Naive B cell (primary cell): ENCODE measurements at regions not wholly inside any gene's neighbourhood (a gene's known extent, or its start where the extent isn't known, plus 50 kb on each side); places are given as distances from the start of the nearest gene placed in this dataset.
A peak's percentile ranks its signal among the peaks of the same experiment; 100 is the strongest.

Source experiments
- ATAC-seq, 2 donors: fragments of 150-1000 bp; cut with Tn5 transposase; 2 replicates each; pipeline ENCODE4 v1.10.0; 2021; ENCODE audit warnings: low read depth in 2 of 2, mild to moderate bottlenecking in 2 of 2, moderate library complexity in 2 of 2
- DNase-seq: peaks from one replicate; pipeline ENCODE4 v3.0.0; 2022
- H3K27ac Mint-ChIP-seq, 6 donors: one replicate each; pipeline ENCODE4 v1.8.0; 2020 to 2022; ENCODE audit warnings: mild to moderate bottlenecking in 6 of 6, mixed read lengths in 6 of 6, moderate library complexity in 5 of 6, inconsistent platforms in 2 of 6
- H3K27me3 Mint-ChIP-seq, 3 donors: one replicate each; pipeline ENCODE4 v1.8.0; 2021 to 2022; ENCODE audit warnings: mixed read lengths in 3 of 3, mild to moderate bottlenecking in 1 of 3
- H3K36me3 Mint-ChIP-seq, 2 donors: one replicate each; pipeline ENCODE4 v1.8.0; 2020 to 2022; ENCODE audit warnings: mixed read lengths in 2 of 2, inconsistent platforms in 1 of 2, mild to moderate bottlenecking in 1 of 2
- H3K4me1 Mint-ChIP-seq, 3 donors: one replicate each; pipeline ENCODE4 v1.8.0; 2020 to 2022; ENCODE audit warnings: mixed read lengths in 3 of 3, inconsistent platforms in 1 of 3, mild to moderate bottlenecking in 1 of 3, moderate library complexity in 1 of 3
- H3K4me3 Mint-ChIP-seq, 8 donors: one replicate each; pipeline ENCODE4 v1.8.0; 2020 to 2022; ENCODE audit warnings: mild to moderate bottlenecking in 8 of 8, mixed read lengths in 8 of 8, moderate library complexity in 8 of 8, inconsistent platforms in 2 of 8
- H3K9me3 Mint-ChIP-seq, 7 donors: one replicate each; pipeline ENCODE4 v1.8.0; 2020 to 2022; ENCODE audit warnings: mixed read lengths in 7 of 7, mild to moderate bottlenecking in 5 of 7, inconsistent platforms in 2 of 7, moderate library complexity in 1 of 7

DNA sequence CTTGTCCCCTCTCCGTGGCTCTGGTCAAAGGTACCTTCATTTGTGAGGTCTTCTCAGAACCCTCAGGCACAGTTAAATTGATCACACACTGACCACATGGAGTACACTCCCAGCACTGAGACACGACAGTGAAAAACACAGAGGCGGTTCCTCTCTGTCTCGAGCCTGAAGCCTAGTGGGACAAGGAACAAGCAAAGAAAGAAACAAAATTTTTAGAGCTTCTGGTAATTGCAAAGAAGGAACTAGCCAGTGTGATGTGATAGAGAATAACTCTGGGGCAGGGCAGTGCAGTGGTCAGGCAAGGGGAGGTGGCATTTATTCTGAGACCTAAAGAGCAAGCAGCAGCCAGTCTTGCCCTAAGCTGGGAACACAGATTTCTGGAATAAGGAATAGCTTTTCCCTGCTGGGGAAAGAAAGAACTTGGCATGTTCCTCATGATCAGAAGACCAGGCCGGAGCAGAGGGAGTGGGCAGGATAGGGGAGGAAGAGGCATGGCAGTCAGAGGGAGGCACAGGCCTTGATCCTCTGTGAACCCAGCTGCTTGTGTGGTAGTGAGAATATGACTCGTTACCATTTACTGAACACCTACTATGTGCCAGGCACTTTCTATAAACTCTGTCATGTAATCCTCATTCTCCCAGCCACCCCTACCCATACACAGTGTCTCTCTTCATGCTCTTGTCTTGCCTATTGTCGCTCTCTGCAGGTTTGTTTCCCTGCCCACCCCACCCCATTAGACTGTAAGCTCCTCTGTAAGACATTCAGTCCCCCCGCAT is 262.3 kb upstream of the HES1 start:
- Mint-ChIP-seq H3K9me3 (peaks cover 0 to 4% (median 0%) of the 10 kb centered on the region in 7 donors), H3K27ac (peak overlapping the region in 3 of 6 donors; percentile 32 to 69 (median 63))

DNA sequence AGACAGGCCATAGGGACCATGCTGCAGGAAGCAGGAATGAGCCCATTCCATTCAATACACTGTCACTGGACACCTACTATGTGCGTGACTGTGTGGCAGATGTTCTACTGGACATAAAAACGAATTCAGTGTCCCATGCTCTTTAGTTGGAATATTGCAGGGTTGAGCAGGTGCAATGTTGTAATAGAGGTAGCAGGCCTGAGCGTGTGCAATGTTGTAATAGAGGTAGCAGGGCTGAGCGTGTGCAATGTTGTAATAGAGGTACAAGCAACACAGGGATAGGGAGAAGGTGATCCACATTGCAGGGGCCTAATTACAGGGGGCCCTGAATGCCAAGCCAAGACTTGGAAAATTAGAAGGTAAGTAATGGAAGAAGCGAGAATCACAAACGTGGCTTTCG is 261.4 kb upstream of the HES1 start:
- Mint-ChIP-seq H3K9me3 (peaks cover 0 to 4% (median 0%) of the 10 kb centered on the region in 7 donors), H3K36me3 (no peaks in the 10 kb centered on the region), H3K27me3 (peaks cover 0 to 11% (median 9%) of the 10 kb centered on the region in 3 donors), H3K4me1 (peaks cover 18 to 40% (median 28%) of the 10 kb centered on the region in 3 donors), H3K4me3 (no peak overlapping the region), H3K27ac (no peak overlapping the region)
- ATAC-seq = no peak
- no peak for DNase-seq

More for the DNA sequence above, 262.3 kb upstream of the HES1 start:
- DNase-seq (no peak), ATAC-seq (no peak)
- Mint-ChIP-seq H3K4me1 (peaks cover 26 to 43% (median 37%) of the 10 kb centered on the region in 3 donors), H3K36me3 (no peaks in the 10 kb centered on the region), H3K27me3 (peaks cover 0 to 11% (median 9%) of the 10 kb centered on the region in 3 donors), H3K4me3 (no peak overlapping the region)

DNA sequence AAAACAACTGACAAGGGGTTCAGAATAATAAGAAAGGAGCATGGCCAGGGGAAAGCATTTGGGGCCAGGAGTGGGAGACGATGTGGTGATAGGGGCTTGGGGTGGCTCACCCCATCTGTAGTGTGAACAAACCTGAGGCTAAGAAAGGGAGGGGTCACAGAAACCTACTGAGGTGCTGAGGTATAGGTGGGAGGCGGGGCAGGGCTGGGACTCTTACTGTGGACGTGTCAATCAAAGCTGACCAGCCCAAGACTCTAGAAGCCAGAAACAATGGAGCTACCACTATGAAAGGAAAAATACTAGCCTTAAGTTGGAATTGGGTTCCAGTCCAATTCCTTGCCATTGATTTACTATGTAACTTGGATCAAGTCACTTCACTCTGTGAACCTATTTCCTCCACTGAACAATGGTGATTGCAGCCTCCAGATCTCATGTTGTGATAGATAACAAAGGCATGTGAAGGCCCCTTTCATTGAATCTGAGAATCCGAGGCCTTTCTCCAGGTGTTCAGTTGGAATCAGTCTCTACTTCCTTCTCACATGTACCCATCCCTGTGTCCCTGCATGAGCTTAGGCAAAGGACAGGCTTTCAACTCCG is 260.9 kb upstream of the HES1 start:
- H3K4me1 Mint-ChIP-seq = peaks cover 15 to 37% (median 22%) of the 10 kb centered on the region in 3 donors
- H3K4me3 Mint-ChIP-seq = peak overlapping the region in 1 of 8 donors; percentile 27
- peaks cover 0 to 11% (median 9%) of the 10 kb centered on the region in 3 donors for H3K27me3 Mint-ChIP-seq
- peak overlapping the region in 1 of 6 donors; percentile 48 for H3K27ac Mint-ChIP-seq
- peaks cover 0 to 4% (median 0%) of the 10 kb centered on the region in 7 donors for H3K9me3 Mint-ChIP-seq
- ATAC-seq (no peak), DNase-seq (no peak)
- H3K36me3 Mint-ChIP-seq = no peaks in the 10 kb centered on the region

DNA sequence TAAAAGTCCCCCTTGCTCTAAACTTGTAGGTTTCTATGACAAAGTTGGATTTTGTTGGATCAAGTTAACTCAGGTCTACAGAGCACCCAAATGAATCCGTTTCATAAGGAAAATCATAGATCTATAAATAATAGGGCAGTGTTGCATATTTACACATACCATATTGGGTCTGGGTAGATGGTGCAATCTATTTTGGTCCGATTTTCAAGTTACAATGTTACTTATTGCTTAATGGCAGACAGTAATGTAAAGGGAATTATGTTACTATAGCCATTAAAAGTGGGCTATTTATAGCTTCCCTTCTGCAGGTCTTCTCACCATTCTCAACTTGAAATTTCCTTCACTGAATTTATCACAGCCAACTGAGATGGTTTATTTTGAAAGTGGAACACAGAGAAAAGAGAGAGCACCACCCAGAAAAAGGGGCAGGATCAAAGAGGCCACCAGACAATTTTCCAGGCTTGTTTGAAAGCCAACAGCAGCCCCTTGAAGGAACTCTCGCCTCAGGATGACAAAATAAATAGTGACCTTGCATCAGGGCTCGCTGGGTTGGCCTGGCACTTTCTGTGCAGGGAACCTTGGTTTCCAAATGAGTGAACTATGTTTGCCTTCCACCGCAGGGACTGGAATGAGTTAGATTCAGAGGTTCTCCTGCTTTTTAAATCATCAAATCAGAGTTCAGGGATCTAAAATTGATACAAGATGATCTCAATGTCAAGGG is 260.2 kb upstream of the HES1 start:
- Mint-ChIP-seq H3K27me3 (peaks cover 0 to 11% (median 9%) of the 10 kb centered on the region in 3 donors), H3K4me1 (peaks cover 8 to 30% (median 16%) of the 10 kb centered on the region in 3 donors), H3K27ac (peak overlapping the region in 1 of 6 donors; percentile 39), H3K4me3 (no peak overlapping the region), H3K9me3 (peaks cover 0 to 4% (median 0%) of the 10 kb centered on the region in 7 donors), H3K36me3 (no peaks in the 10 kb centered on the region)
- no peak for ATAC-seq
- no peak for DNase-seq

DNA sequence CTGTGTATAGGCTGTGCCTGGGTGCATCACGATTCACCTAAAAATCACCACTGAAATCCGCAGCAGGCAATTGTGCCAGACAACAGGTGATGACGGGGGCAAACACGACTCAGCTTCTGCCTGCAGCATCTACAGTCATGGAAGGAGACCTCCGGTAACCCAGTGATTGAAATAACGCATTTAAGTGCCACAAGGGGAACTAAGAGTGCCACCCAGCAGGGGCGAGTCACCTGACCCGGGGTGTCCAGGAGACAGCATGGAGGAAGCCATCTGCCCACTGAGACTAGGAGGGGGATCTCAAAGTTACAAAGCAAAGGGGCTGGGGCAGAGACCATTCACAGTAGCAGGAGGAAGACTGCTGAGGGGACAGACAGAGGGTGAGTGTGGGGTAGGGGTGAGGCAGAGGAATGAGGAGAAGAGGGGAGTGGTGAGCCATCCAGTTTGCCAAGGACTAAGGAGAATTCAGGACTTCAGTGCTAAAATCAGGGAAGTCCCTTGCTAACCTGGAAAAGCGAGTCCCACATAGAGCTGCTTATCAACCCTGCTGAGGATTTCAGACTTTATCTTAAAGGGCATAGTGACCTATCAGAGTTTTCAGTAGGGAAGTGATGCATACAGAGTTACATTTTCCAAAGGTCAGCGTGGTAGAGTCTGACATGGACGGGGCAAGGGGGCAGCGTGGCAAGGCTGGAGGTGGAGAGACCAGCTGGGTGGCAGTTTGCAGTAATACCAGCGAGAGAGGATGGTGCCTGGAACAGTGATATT is 256.7 kb upstream of the HES1 start:
- ATAC-seq (peak in 1 of 2 donors; percentile 21), DNase-seq (no peak)
- Mint-ChIP-seq H3K27me3 (peaks cover 4 to 25% (median 24%) of the 10 kb centered on the region in 3 donors), H3K4me1 (peaks cover 7 to 15% (median 13%) of the 10 kb centered on the region in 3 donors), H3K9me3 (peaks cover 0 to 4% (median 0%) of the 10 kb centered on the region in 7 donors), H3K36me3 (no peaks in the 10 kb centered on the region), H3K4me3 (no peak overlapping the region), H3K27ac (peak overlapping the region in 1 of 6 donors; percentile 33)

DNA sequence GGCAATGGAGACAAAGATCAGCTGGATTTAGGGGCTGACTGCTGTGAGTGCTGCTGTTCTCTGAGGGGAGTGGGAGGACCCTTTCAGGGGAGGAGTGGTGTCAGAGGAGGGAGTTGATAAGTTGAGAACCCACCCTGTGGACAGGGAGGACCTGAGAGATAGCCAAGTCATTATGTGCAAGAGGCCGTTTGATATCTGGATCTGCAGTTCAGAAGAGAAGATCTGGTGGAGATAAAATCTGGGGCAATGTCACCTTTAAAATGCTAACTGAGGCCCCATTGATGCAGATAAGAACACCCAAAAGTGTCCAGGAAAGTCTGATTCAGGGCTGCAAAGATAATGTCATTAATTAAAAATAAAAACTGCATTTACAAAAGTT is 256.1 kb upstream of the HES1 start:
- Mint-ChIP-seq H3K27me3 (peaks cover 4 to 25% (median 24%) of the 10 kb centered on the region in 3 donors), H3K9me3 (peaks cover 0 to 4% (median 0%) of the 10 kb centered on the region in 7 donors), H3K4me1 (peaks cover 7 to 13% (median 11%) of the 10 kb centered on the region in 3 donors), H3K4me3 (no peak overlapping the region), H3K36me3 (no peaks in the 10 kb centered on the region), H3K27ac (no peak overlapping the region)
- no peak for DNase-seq
- ATAC-seq = no peak

DNA sequence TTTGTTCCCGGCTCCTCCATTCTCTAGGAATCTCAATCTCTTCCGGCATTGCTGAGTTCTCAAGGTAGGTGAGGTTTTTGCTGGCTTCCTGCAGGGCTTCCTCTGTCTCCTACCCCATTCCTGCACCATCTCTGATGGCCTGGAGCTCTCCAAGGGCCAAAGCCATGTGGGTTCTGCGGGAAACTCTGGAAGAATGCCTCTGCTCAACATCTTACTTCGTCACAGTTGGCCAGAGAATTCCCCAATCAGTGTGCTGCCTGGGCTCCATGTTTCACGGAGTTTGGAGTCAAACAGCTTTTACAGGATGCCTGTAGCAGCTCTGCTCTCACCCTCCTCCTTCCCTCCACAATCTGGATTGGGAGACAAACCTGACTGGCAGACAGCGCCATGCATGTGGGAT is 253.9 kb upstream of the HES1 start:
- ATAC-seq = no peak
- H3K4me3 Mint-ChIP-seq = no peak overlapping the region
- H3K9me3 Mint-ChIP-seq = peaks cover 0 to 9% (median 4%) of the 10 kb centered on the region in 7 donors
- H3K27me3 Mint-ChIP-seq = peaks cover 4 to 17% (median 16%) of the 10 kb centered on the region in 3 donors
- no peak for DNase-seq
- H3K4me1 Mint-ChIP-seq = peaks cover 7 to 16% (median 11%) of the 10 kb centered on the region in 3 donors
- peak overlapping the region in 2 of 6 donors; percentile 16 to 65 for H3K27ac Mint-ChIP-seq
- H3K36me3 Mint-ChIP-seq = peaks cover 0 to 6% of the 10 kb centered on the region in 2 donors

DNA sequence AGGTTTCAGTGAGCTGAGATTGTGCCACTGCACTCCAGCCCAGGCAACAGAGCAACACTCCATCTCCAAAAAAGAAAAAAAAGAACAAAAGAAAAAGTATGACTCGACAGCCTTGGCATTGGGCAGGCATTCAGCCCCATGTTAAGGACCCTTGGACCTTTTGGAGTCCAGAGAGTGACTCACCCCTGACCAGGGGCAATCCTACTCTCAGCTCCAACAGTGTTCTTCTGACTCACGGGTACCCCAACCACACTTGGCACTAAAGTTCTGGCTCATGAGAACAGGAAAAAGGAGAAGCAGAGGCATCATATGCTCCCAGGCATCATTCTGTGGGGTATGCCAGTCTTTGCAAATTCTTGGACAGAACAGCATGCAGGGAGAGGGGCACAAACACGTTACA is 252.4 kb upstream of the HES1 start:
- peaks cover 4 to 15% (median 14%) of the 10 kb centered on the region in 3 donors for H3K27me3 Mint-ChIP-seq
- peaks cover 7 to 16% (median 11%) of the 10 kb centered on the region in 3 donors for H3K4me1 Mint-ChIP-seq
- ATAC-seq (no peak), DNase-seq (no peak)
- peaks cover 0 to 6% of the 10 kb centered on the region in 2 donors for H3K36me3 Mint-ChIP-seq
- no peak overlapping the region for H3K27ac Mint-ChIP-seq
- H3K4me3 Mint-ChIP-seq = no peak overlapping the region
- H3K9me3 Mint-ChIP-seq = peaks cover 0 to 9% (median 4%) of the 10 kb centered on the region in 7 donors

DNA sequence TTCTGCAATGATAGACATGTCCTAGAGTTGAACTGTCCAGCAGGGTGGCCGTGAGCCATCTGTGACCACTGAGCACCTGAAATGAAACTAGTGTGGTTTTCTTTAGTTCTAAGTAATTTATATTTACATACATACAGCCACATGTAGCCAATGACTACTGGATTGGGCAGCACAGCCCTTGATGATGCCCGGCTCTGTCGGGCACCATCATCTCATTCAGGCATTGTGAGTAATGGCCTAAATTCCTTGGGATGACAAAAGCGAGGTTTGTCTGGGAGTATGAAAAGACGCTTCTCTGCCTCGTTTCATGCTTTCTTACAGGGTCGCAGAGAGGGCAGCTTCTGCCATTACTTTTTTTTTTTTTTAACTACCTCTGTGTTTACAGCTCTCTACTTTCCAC is 251.9 kb upstream of the HES1 start:
- Mint-ChIP-seq H3K27me3 (peaks cover 4 to 15% (median 14%) of the 10 kb centered on the region in 3 donors), H3K4me1 (peaks cover 7 to 14% (median 11%) of the 10 kb centered on the region in 3 donors), H3K36me3 (peaks cover 0 to 6% of the 10 kb centered on the region in 2 donors), H3K9me3 (peaks cover 0 to 9% (median 4%) of the 10 kb centered on the region in 7 donors), H3K27ac (peak overlapping the region in 1 of 6 donors; percentile 49), H3K4me3 (no peak overlapping the region)
- ATAC-seq (no peak), DNase-seq (no peak)

DNA sequence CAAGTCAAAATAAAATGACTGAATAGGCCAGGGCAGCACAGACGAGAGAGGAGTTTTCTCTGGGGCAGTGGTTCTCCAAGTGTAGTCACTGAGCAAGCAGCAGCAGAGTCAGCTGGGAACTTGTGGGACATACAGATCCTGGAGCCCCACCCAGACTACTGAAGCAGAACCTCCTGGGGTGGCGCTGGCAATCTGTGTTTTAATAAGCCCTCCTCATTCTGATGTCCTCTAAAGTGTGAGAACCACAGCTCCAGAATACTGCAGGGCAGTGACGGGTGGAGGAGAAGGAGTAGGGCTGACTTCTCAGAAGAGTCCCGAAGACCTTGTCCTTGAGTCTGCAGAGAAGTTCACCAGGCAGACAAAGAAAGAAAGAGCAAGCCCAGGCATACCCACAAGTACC is 251.3 kb upstream of the HES1 start:
- peaks cover 0 to 9% (median 4%) of the 10 kb centered on the region in 7 donors for H3K9me3 Mint-ChIP-seq
- ATAC-seq = no peak

DNA sequence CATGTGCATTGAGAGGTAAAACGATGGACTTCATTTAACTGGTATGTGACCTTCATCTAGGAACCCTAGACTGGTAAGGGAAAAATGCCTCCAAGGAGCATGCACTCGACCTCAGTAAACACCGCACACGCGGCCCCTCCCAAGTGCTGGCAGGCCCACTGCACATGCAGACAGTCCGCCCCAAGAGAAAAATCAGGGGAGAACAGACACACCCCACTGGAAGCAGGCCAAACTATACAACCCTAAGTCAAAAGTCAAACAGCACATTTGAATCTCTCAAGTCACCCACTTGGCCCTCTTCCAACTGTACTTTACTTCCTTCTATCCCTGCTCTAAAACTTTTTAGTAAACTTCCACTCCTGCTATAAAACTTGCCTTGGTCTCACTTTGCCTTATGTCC is 250.1 kb upstream of the HES1 start:
- peaks cover 0 to 9% (median 4%) of the 10 kb centered on the region in 7 donors for H3K9me3 Mint-ChIP-seq
- ATAC-seq (no peak), DNase-seq (no peak)
- peaks cover 0 to 6% of the 10 kb centered on the region in 2 donors for H3K36me3 Mint-ChIP-seq
- H3K27ac Mint-ChIP-seq = no peak overlapping the region
- peaks cover 7 to 11% (median 10%) of the 10 kb centered on the region in 3 donors for H3K4me1 Mint-ChIP-seq
- peaks cover 4 to 15% (median 14%) of the 10 kb centered on the region in 3 donors for H3K27me3 Mint-ChIP-seq
- no peak overlapping the region for H3K4me3 Mint-ChIP-seq

More for the DNA sequence above, 251.3 kb upstream of the HES1 start:
- Mint-ChIP-seq H3K4me3 (no peak overlapping the region), H3K36me3 (peaks cover 0 to 6% of the 10 kb centered on the region in 2 donors), H3K27me3 (peaks cover 4 to 15% (median 14%) of the 10 kb centered on the region in 3 donors), H3K27ac (no peak overlapping the region), H3K4me1 (peaks cover 7 to 11% (median 10%) of the 10 kb centered on the region in 3 donors)
- no peak for DNase-seq

DNA sequence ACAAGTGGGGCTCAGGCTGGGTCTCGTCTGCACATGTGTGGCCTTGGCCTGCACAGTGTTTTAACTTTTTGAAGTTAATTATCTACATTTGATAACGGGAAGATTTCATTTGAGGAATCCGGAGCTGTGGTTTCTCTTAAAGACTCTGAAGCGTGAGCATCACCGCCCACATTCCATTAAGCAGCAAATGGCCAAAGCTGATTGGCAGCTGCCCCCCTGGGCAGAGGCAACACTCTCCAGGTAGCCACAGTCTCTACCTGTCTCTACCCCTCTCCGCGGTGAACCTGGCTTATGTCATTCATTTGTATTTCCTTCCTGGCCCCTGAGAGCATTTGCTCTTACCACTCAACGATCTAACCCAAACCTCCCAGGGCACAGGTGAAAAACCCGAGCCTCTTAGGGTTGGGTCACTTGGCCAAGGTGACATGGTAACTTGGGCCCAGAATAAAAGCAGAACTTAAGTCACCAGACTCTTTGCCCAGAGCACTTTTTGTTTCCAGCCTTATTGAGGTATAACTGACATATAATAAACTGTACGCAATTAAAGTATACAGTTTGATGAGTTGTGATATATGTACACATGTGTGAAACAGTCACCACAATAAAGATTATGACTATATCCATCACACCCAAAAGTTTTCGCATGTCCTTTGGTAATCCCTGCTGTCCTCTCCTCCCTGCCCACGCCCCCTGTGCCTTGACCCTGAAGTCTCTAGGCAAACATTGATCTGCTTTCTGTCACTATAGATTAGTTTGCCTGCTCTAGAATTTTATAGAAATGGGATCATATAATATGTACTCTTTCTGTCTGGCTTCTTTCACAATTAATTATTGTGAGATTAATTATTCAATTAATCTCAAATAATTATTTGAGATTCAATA is 245.7 kb upstream of the HES1 start:
- DNase-seq = no peak
- no peak for ATAC-seq
- H3K27me3 Mint-ChIP-seq = peaks cover 0 to 2% (median 0%) of the 10 kb centered on the region in 3 donors
- H3K4me1 Mint-ChIP-seq = peaks cover 0 to 10% (median 7%) of the 10 kb centered on the region in 3 donors
- peak overlapping the region in 1 of 6 donors; percentile 63 for H3K27ac Mint-ChIP-seq
- H3K9me3 Mint-ChIP-seq = peaks cover 0 to 9% (median 4%) of the 10 kb centered on the region in 7 donors
- peaks cover 0 to 6% of the 10 kb centered on the region in 2 donors for H3K36me3 Mint-ChIP-seq
- H3K4me3 Mint-ChIP-seq = no peak overlapping the region
